HepG2 (cell line): ENCODE measurements at regions not wholly inside any gene's neighbourhood (a gene's known extent, or its start where the extent isn't known, plus 50 kb on each side); places are given as distances from the start of the nearest gene placed in this dataset.
"Not testable (repeated sequence)": the region's sequence is repeated elsewhere in the genome, so short reads cannot be mapped to it uniquely, and the experiment has no call there.

Experiments
- ATAC-seq: fragments of 200-7000 bp; cut with Tn5 transposase; 3 replicates; pipeline ENCODE4 v1.9.1; 2020; ENCODE audit warnings: mild to moderate bottlenecking, moderate library complexity
- BruUV-seq: library from RNA; stranded (reverse); fragments of 400-500 nt; replicated peaks from 2 replicates; lab custom pipeline; 2021; lab: Mats Ljungman, UMichigan
- CTCF ChIA-PET: fragments of 300-600 bp; formaldehyde crosslinking; extraction: SDS; loops from one replicate; lab custom pipeline; 2021; ENCODE audit warnings: low total read pairs, inconsistent platforms, low intra/inter-chr PET ratio; lab: Yijun Ruan, JAX
- POLR2A ChIA-PET: fragments of 350-600 bp; sonication (Branson Sonifier 250); formaldehyde crosslinking; loops from one replicate; lab custom pipeline; 2020; ENCODE audit warnings: antibody characterized with exemption, inconsistent platforms; lab: Yijun Ruan, JAX
- DNase-seq: peaks from one replicate; pipeline ENCODE4 v3.0.0-alpha.2; 2015; ENCODE audit warnings: low spot score
- FAIRE-seq: peaks from 3 replicates; lab custom pipeline; 2011; peaks lifted over from hg19 to GRCh38; lab: Jason Lieb, UNC
- H2AFZ ChIP-seq: one replicate; pipeline ENCODE4 v1.6.1; 2011; ENCODE audit warnings: low read length, inconsistent platforms
- H3K27ac ChIP-seq: fragments of 300-600 bp; 3 replicates; pipeline ENCODE4 v1.8.0; 2011; ENCODE audit warnings: mixed run types, mild to moderate bottlenecking, mixed read lengths, low read length, inconsistent platforms; ENCODE audit not compliant: insufficient read depth; ENCODE audit errors: extremely low read length
- H3K27me3 ChIP-seq, 2 experiments: fragments of 200-600 bp in 1 of 2; 2 replicates in 1 of 2; 3 replicates in 1 of 2; pipeline versions ENCODE4 v1.6.0 to v1.8.0; 2011; ENCODE audit warnings: low read length in 2 of 2, mild to moderate bottlenecking in 2 of 2, moderate library complexity in 2 of 2, inconsistent platforms in 1 of 2; ENCODE audit not compliant: insufficient read depth in 2 of 2, control insufficient read depth in 1 of 2
- H3K36me3 ChIP-seq, 2 experiments: fragments of 200-600 bp in 1 of 2; replicated peaks in 1 of 2; 2 replicates in 1 of 2; 3 replicates in 1 of 2; pipeline versions ENCODE4 v1.5.1 to v1.8.0; 2011; ENCODE audit warnings: low read length in 2 of 2, inconsistent platforms in 1 of 2; ENCODE audit not compliant: insufficient read depth in 2 of 2, control insufficient read depth in 1 of 2
- H3K4me1 ChIP-seq: 2 replicates; pipeline ENCODE4 v1.5.1; 2012; ENCODE audit warnings: low read length, inconsistent platforms; ENCODE audit not compliant: insufficient read depth
- H3K4me2 ChIP-seq: 2 replicates; pipeline ENCODE4 v1.6.0; 2011; ENCODE audit warnings: low read depth, low read length, inconsistent platforms
- H3K4me3 ChIP-seq, 3 experiments: fragments of 200-600 bp in 1 of 3; sonication (generic), shearing (Covaris generic) in 1 of 3; replicated peaks in 1 of 3; 2 replicates each; pipeline ENCODE4 v1.5.1; 2011 to 2016; ENCODE audit warnings: low read length in 3 of 3, inconsistent platforms in 2 of 3, low read depth in 2 of 3, mild to moderate bottlenecking in 2 of 3, control low read depth in 1 of 3, mixed read lengths in 1 of 3; ENCODE audit not compliant: insufficient read depth in 1 of 3
- H3K79me2 ChIP-seq: one replicate; pipeline ENCODE4 v1.6.1; 2011; ENCODE audit warnings: low read length, inconsistent platforms; ENCODE audit not compliant: insufficient read depth
- H3K9ac ChIP-seq: 2 replicates; pipeline ENCODE4 v1.6.0; 2011; ENCODE audit warnings: mild to moderate bottlenecking, low read depth, low read length, inconsistent platforms; ENCODE audit not compliant: insufficient read depth
- H3K9me3 ChIP-seq: 2 replicates; pipeline ENCODE4 v1.5.1; 2012; ENCODE audit warnings: mild to moderate bottlenecking, low read length
- H4K20me1 ChIP-seq: 2 replicates; pipeline ENCODE4 v1.6.0; 2011; ENCODE audit warnings: inconsistent platforms, mild to moderate bottlenecking, low read length, moderate library complexity; ENCODE audit not compliant: insufficient read depth
- NR2F6 ChIP-seq, 2 experiments: IDR thresholded peaks; 2 replicates each; pipeline ENCODE4 v1.6.1; 2016; ENCODE audit warnings: antibody characterized with exemption in 1 of 2, mild to moderate bottlenecking in 1 of 2
- SOX13 ChIP-seq, 3 experiments: fragments of 450-650 bp in 1 of 3; sonication (generic) in 1 of 3; formaldehyde crosslinking in 1 of 3; IDR thresholded peaks in 2 of 3; conservative IDR thresholded peaks in 1 of 3; 2 replicates each; pipeline versions ENCODE4 v1.5.0 to v1.6.1; 2016 to 2020; ENCODE audit warnings: antibody characterized with exemption in 1 of 3, mild to moderate bottlenecking in 1 of 3, missing compliant biosample characterization in 1 of 3, missing genetic modification reagents in 1 of 3, moderate library complexity in 1 of 3
- U2AF2 ChIP-seq: fragments of 200-400 bp; formaldehyde crosslinking; IDR thresholded peaks from 2 replicates; pipeline ENCODE4 v1.6.1; 2017; ENCODE audit warnings: low read depth, mild to moderate bottlenecking, low read length
- ZNF333 ChIP-seq: sonication (generic); formaldehyde crosslinking; IDR thresholded peaks from 2 replicates; pipeline ENCODE4 v1.4.0; 2020; ENCODE audit warnings: mild to moderate bottlenecking, missing genetic modification reagents, borderline replicate concordance
- ZNF431 ChIP-seq: sonication (generic); formaldehyde crosslinking; IDR thresholded peaks from 2 replicates; pipeline ENCODE4 v1.9.0; 2022; ENCODE audit warnings: missing genetic modification reagents, low read depth, mild to moderate bottlenecking, borderline replicate concordance
- ZNF652 ChIP-seq: IDR thresholded peaks from 2 replicates; pipeline ENCODE4 v1.6.1; 2016; ENCODE audit warnings: low read depth, borderline replicate concordance
- ZNF737 ChIP-seq: sonication (generic); formaldehyde crosslinking; IDR thresholded peaks from 2 replicates; pipeline ENCODE4 v1.5.0; 2020; ENCODE audit warnings: missing genetic modification reagents, mild to moderate bottlenecking, borderline replicate concordance
- WGBS: methylation state at CpG from one replicate; pipeline ENCODE4 v1.1.6; 2017; ENCODE audit warnings: low lambda C conversion rate; 5-methylcytosine and 5-hydroxymethylcytosine counted together
- in situ Hi-C: cut with HindIII; loops from 2 replicates; pipeline ENCODE4 v1.10.0; 2017; ENCODE audit warnings: low pct_unique_long_range_greater_than_20kb; ENCODE audit not compliant: extremely low pct_ligation_motif_present
- intact Hi-C: fragments of 100-400 bp; cut with micrococcal nuclease; formaldehyde crosslinking; loops from one replicate; pipeline ENCODE4 v1.10.0; 2022; ENCODE audit not compliant: unreplicated experiment
- TF ChIP-seq, protein P1 (sequence below): sonication (generic); formaldehyde crosslinking; IDR thresholded peaks from 2 replicates; pipeline ENCODE4 v1.8.0; 2022; ENCODE audit warnings: mild to moderate bottlenecking, missing genetic modification reagents; ENCODE audit not compliant: insufficient replicate concordance
- TF ChIP-seq, protein P2 (sequence below): sonication (generic); IDR thresholded peaks from 2 replicates; pipeline ENCODE4 v1.6.1; 2016; ENCODE audit warnings: low read depth, borderline replicate concordance

- TF ChIP-seq, protein P1, sequence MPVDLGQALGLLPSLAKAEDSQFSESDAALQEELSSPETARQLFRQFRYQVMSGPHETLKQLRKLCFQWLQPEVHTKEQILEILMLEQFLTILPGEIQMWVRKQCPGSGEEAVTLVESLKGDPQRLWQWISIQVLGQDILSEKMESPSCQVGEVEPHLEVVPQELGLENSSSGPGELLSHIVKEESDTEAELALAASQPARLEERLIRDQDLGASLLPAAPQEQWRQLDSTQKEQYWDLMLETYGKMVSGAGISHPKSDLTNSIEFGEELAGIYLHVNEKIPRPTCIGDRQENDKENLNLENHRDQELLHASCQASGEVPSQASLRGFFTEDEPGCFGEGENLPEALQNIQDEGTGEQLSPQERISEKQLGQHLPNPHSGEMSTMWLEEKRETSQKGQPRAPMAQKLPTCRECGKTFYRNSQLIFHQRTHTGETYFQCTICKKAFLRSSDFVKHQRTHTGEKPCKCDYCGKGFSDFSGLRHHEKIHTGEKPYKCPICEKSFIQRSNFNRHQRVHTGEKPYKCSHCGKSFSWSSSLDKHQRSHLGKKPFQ (CRISPR knock-in tag): no peak
- TF ChIP-seq U2AF2: no peak
- TF ChIP-seq, all 625 proteins: peak for 0
Observed at GRCh38 chr1:65084066-65084465, 63.9 kb upstream of the AK4 start (continued).

DNA sequence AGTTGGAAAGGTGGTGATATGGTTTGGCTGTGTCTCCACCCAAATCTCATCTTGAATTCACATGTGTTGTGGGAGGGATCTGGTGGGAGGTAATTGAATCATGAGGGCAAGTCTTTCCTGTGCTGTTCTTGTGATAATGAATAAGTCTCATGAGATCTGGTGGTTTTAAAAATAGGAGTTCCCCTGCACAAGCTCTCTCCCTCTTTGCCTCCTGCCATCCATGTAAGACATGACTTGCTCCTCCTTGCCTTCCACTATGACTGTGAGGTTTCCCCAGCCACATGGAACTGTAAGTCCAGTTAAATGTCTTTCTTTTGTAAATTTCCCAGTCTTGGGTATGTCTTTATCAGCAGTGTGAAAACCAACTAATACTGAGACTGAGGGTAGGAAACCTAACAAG is 60.5 kb upstream of the AK4 start:
- H3K4me2 ChIP-seq, ATAC-seq, H3K36me3 ChIP-seq, BruUV-seq, H3K4me3 ChIP-seq, CTCF ChIA-PET, POLR2A ChIA-PET, H3K27ac ChIP-seq, in situ Hi-C loops, DNase-seq, intact Hi-C loops, H3K9ac ChIP-seq, H3K9me3 ChIP-seq, H3K27me3 ChIP-seq, FAIRE-seq, H3K79me2 ChIP-seq, H2AFZ ChIP-seq, H4K20me1 ChIP-seq: not testable (repeated sequence)
- TF ChIP-seq ZNF431: peak; percentile 92; the same call in 1 of the 2 replicates
- H3K4me1 ChIP-seq: peaks cover 14% of the 10 kb centered on the region

GRCh38 chr1:65090406-65090805 is 57.6 kb upstream of the AK4 start:
- no peak overlapping the region for H3K9ac ChIP-seq
- CTCF ChIA-PET: no interaction called here
- intact Hi-C loops: no loop called here
- no TSS peak for BruUV-seq
- no peaks in the 10 kb centered on the region for H3K79me2 ChIP-seq
- WGBS: 0% methylated on average over 4 of the region's 4 CpGs
- H3K36me3 ChIP-seq: no peaks in the 10 kb centered on the region
- H2AFZ ChIP-seq: no peak overlapping the region
- peaks cover 14% of the 10 kb centered on the region for H3K4me1 ChIP-seq
- TF ChIP-seq NR2F6 (IDR thresholded peaks at IDR 0.05) (peak; percentile 53), NR2F6 (CRISPR knock-in tag; IDR thresholded peaks at IDR 0.05) (peak; percentile 66), ZNF737 (no peak), ZNF333 (CRISPR knock-in tag) (no peak), SOX13 (IDR thresholded peaks at IDR 0.05) (no peak), SOX13 (CRISPR knock-in tag; conservative IDR thresholded peaks at IDR 0.05 in 1 of 2, IDR thresholded peaks at IDR 0.05 in 1 of 2) (peak in 1 of 2 experiments; percentile 18; a peak in 1 of 4 replicates), ZNF652 (CRISPR knock-in tag) (peak; percentile 36; the same call in 1 of the 2 replicates)
- TF ChIP-seq, protein P1 (CRISPR knock-in tag): no peak
- TF ChIP-seq, protein P2, sequence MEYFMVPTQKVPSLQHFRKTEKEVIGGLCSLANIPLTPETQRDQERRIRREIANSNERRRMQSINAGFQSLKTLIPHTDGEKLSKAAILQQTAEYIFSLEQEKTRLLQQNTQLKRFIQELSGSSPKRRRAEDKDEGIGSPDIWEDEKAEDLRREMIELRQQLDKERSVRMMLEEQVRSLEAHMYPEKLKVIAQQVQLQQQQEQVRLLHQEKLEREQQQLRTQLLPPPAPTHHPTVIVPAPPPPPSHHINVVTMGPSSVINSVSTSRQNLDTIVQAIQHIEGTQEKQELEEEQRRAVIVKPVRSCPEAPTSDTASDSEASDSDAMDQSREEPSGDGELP: peak; percentile 45; the same call in 1 of the 2 replicates
- H3K27me3 ChIP-seq: no peaks in the 10 kb centered on the region; a peak in 2 of 5 replicates
- in situ Hi-C loops: no loop called here
- H3K4me2 ChIP-seq: peak overlapping the region; percentile 46
- H4K20me1 ChIP-seq: no peaks in the 10 kb centered on the region
- POLR2A ChIA-PET: no interaction called here
- H3K4me3 ChIP-seq: no peak overlapping the region
- FAIRE-seq (no peak), DNase-seq (peak; percentile 13), ATAC-seq (no peak; the same call in 2 of the 3 replicates)
- H3K9me3 ChIP-seq: no peaks in the 10 kb centered on the region
- H3K27ac ChIP-seq: no peak overlapping the region
